Natural killer cell treated with Interleukin-12 subunit alpha and Interleukin-12 subunit beta and Interleukin-15 and Interleukin-18, amount 100 ng/mL, for 72 hours (primary cell): ENCODE measurements at regions not wholly inside any gene's neighbourhood (a gene's known extent, or its start where the extent isn't known, plus 50 kb on each side); places are given as distances from the start of the nearest gene placed in this dataset.

ENCODE experiments used
- ATAC-seq, 2 donors: fragments of 150-1000 bp; cut with Tn5 transposase in 1 of 2; sonication (Bioruptor Pico), chemical (Tn5 transposase) in 1 of 2; 2 replicates each; pipeline ENCODE4 v1.10.0; 2021
- DNase-seq: peaks from one replicate; pipeline ENCODE4 v3.0.0; 2022; ENCODE audit warnings: low spot score
- H3K27ac Mint-ChIP-seq, 2 donors: 1 replicate in 1 of 2; 2 replicates in 1 of 2; pipeline ENCODE4 v1.8.0; 2022; ENCODE audit warnings: mixed read lengths in 2 of 2, mild to moderate bottlenecking in 1 of 2, moderate library complexity in 1 of 2
- H3K27me3 Mint-ChIP-seq, 2 donors: 1 replicate in 1 of 2; 2 replicates in 1 of 2; pipeline ENCODE4 v1.8.0; 2022; ENCODE audit warnings: mixed read lengths in 2 of 2
- H3K36me3 Mint-ChIP-seq: one replicate; pipeline ENCODE4 v1.8.0; 2022; ENCODE audit warnings: mixed read lengths
- H3K4me1 Mint-ChIP-seq, 2 donors: 1 replicate in 1 of 2; 2 replicates in 1 of 2; pipeline ENCODE4 v1.8.0; 2022; ENCODE audit warnings: low read depth in 2 of 2, mixed read lengths in 2 of 2, mild to moderate bottlenecking in 1 of 2
- H3K4me3 Mint-ChIP-seq: one replicate; pipeline ENCODE4 v1.8.0; 2022; ENCODE audit warnings: mixed read lengths
- H3K9me3 Mint-ChIP-seq: 2 replicates; pipeline ENCODE4 v1.8.0; 2022; ENCODE audit warnings: mixed read lengths

DNA sequence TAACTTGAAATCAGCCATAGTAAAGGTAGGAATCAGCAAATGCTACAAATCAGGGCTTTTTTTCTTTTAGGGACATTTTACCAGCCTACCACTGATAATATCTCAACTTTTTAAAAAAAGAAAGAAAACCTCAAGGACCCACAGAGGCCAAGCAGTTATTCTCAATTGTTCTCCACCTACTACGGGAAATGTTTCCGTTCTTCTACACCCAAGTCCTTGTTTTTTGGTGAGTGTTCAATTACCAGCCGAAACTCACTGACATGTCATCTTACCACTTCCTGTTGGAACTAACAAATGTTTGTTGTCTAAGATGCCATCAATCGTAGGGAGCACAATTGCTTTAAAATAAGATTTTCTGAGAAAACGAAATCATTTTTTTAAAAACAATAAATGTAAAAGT is 50.2 kb upstream of the CDK1 start:
- Mint-ChIP-seq H3K4me1 (peaks cover 18 to 28% of the 10 kb centered on the region in 2 donors), H3K27me3 (peaks cover 0 to 16% of the 10 kb centered on the region in 2 donors), H3K4me3 (peak overlapping the region; percentile 51), H3K9me3 (no peaks in the 10 kb centered on the region), H3K36me3 (no peaks in the 10 kb centered on the region), H3K27ac (peak overlapping the region; percentile 72 to 78)
- DNase-seq (no peak), ATAC-seq (peak in 1 of 2 donors; percentile 67)

DNA sequence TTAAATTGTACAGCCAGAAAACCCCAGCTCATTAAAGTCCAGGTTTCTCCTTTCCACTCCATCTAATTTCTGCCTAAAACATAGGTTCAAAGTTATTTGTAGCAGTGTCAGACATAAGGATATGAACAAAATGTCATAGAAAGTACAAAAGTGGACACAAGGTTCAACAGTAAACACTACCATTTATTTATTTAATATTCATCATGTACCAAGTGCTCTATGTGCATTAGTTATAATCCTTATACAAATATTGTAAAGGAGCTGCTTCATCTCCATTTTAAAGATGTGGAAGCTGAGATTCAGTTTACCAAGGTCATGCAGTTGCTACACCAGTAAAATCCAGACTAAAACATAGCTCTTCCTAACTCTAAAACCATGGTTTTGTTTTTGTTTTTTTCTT is 52.0 kb upstream of the CDK1 start:
- no peak for DNase-seq
- no peaks in the 10 kb centered on the region for H3K9me3 Mint-ChIP-seq
- no peak for ATAC-seq
- H3K27ac Mint-ChIP-seq = no peak overlapping the region
- H3K4me3 Mint-ChIP-seq = no peak overlapping the region
- H3K36me3 Mint-ChIP-seq = no peaks in the 10 kb centered on the region
- H3K27me3 Mint-ChIP-seq = peaks cover 0 to 8% of the 10 kb centered on the region in 2 donors
- H3K4me1 Mint-ChIP-seq = peaks cover 4 to 14% of the 10 kb centered on the region in 2 donors

DNA sequence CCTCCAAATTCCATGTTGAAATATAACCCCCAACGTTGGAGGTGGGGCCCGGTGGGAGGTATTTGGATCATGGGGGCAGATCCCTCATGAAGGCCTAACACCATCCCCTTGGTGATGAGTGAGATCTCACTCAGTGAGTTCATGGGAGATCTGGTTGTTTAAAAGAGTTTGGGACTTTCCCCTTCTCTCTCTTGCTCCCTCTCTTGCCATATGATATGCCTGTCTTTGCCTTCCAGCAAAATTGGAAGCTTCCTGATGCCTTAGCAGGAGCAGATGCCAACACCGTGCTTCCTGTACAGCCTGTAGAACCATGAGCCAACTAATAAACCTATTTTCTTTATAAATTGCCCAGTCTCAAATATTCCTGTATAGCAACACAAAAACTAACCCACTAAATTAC is 55.7 kb upstream of the CDK1 start:
- Mint-ChIP-seq H3K36me3 (no peaks in the 10 kb centered on the region), H3K4me1 (peaks cover 0 to 6% of the 10 kb centered on the region in 2 donors), H3K4me3 (no peak overlapping the region), H3K9me3 (no peaks in the 10 kb centered on the region), H3K27me3 (peaks cover 0 to 8% of the 10 kb centered on the region in 2 donors), H3K27ac (no peak overlapping the region)
- no peak for DNase-seq
- no peak for ATAC-seq

DNA sequence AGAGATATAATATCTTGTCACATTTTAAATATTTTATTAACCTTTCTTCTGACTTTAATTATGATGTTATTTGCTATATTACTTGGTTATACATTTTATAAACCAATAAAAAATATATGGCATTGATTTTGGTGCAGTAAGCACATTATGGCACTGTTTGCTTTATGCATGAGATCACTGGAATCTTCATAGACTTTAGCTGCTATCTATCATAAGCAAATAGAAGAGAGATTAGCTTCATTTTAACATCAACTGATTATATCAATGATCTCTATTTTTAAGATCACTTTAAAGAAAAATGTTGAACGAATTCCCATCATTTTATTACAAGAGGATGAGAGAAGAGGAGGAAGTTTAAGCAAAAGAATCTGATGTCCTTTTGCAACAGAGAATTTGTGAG is 58.6 kb upstream of the CDK1 start:
- H3K36me3 Mint-ChIP-seq = no peaks in the 10 kb centered on the region
- ATAC-seq (no peak), DNase-seq (no peak)
- H3K27me3 Mint-ChIP-seq = peaks cover 0 to 3% of the 10 kb centered on the region in 2 donors
- no peak overlapping the region for H3K4me3 Mint-ChIP-seq
- no peaks in the 10 kb centered on the region for H3K9me3 Mint-ChIP-seq
- no peak overlapping the region for H3K27ac Mint-ChIP-seq
- H3K4me1 Mint-ChIP-seq = peaks cover under 1 to 11% of the 10 kb centered on the region in 2 donors

DNA sequence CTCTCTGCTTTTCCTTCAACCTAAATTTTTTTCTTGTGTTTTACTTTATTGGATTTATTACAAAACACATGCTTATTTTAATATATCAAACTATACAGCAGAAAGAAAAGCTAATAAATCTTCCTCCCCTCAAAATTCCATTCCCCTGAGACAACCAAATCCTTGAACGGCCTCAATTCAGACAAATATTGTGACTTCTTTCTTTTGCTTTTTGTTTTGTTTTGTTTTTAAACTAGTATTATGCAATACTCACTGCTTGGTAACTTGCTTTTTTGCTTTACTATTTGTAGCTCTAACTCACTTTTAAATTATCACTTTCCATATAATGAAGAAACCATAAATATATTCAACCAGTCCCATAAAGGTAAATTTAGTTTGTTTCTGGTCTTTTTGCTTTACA is 59.4 kb upstream of the CDK1 start:
- Mint-ChIP-seq H3K9me3 (no peaks in the 10 kb centered on the region), H3K27ac (peak overlapping the region in 1 of 2 donors; percentile 5), H3K36me3 (no peaks in the 10 kb centered on the region), H3K4me1 (peaks cover 6 to 19% of the 10 kb centered on the region in 2 donors), H3K4me3 (no peak overlapping the region), H3K27me3 (no peaks in the 10 kb centered on the region)
- no peak for DNase-seq
- ATAC-seq = no peak

DNA sequence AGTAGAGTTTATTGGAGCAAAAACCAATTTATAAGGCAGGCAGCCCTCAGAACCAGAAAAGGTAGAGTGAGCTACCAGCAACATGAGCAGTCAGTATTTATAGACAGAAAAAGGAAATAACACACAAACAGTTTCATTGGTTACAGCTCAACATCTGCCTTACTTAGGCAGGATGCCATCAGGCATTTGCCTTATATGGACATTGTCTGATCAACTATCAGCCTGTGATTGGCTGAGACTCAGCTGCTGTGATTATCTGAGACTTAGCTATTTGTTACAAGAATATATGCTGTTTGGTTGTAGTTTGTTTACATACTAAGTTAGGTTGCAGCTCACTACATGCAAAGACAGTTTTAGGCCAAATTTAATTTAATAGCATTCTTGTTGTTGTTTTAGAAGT is 60.4 kb upstream of the CDK1 start:
- ATAC-seq (no peak), DNase-seq (no peak)
- H3K9me3 Mint-ChIP-seq = no peaks in the 10 kb centered on the region
- H3K4me3 Mint-ChIP-seq = no peak overlapping the region
- no peak overlapping the region for H3K27ac Mint-ChIP-seq
- H3K27me3 Mint-ChIP-seq = peaks cover 0 to 8% of the 10 kb centered on the region in 2 donors
- H3K4me1 Mint-ChIP-seq = peaks cover 6 to 29% of the 10 kb centered on the region in 2 donors
- H3K36me3 Mint-ChIP-seq = no peaks in the 10 kb centered on the region

DNA sequence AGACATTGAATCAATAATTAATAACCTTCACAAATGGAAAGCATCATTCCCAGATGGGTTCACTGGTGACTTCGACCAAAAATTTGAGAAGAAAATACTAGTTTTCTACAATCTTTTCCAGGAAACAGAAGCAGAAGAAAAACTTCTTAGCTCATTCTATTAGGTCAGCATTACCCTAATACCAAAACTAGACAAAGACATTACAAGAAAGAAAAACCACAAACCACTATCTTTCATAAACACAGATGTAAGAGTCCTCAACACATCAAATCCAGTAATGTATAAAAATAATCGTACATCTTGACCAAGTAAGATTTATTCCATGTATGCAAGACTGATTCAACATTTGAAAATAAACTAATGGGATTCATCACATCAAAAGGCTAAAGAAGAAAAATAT is 64.0 kb upstream of the CDK1 start:
- H3K4me3 Mint-ChIP-seq = peak overlapping the region; percentile 68
- peak overlapping the region; percentile 69 to 76 for H3K27ac Mint-ChIP-seq
- DNase-seq = no peak
- no peak for ATAC-seq
- H3K27me3 Mint-ChIP-seq = peaks cover 0 to 8% of the 10 kb centered on the region in 2 donors
- H3K9me3 Mint-ChIP-seq = no peaks in the 10 kb centered on the region
- peaks cover 6 to 32% of the 10 kb centered on the region in 2 donors for H3K4me1 Mint-ChIP-seq
- H3K36me3 Mint-ChIP-seq = no peaks in the 10 kb centered on the region

DNA sequence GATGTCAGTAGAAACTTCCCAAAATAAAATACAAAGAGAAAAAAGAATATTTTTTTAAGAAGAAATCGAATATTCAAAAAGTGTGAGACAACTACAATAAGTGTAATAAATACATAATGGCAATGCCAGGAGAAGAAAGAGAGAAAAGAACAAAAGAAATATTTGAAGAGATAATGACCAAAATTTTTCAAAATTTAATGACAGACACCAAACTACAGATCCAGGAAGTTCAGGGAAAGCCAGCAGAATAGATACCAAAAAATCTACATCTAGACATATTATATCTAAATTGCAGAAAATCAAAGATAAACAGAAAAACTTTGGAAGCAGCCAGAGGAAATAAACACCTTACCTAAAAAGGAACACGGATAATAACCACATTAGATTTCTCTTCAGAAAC is 66.8 kb upstream of the CDK1 start:
- ATAC-seq (no peak), DNase-seq (no peak)
- Mint-ChIP-seq H3K27me3 (peaks cover 0 to 8% of the 10 kb centered on the region in 2 donors), H3K36me3 (no peaks in the 10 kb centered on the region), H3K4me1 (peaks cover 12 to 37% of the 10 kb centered on the region in 2 donors), H3K27ac (no peak overlapping the region), H3K9me3 (peaks cover 2% of the 10 kb centered on the region), H3K4me3 (no peak overlapping the region)

DNA sequence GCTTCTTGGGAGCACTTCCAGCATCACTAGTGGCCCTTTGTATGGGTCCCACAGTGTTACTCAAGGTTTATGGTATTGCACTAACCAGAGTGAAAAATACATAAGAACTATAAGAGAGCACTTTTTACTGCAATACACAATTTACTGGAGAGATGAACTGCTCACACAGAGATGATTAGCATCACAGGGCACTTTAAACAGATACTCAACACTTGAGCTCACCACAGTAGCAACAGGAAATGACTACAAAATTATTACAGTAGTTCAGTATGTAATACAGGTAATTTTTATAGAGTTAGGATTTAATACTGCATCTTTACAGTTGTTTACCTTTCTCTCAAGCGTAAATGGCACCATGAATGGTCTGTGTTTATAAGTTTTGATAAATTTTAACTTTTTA is 68.2 kb upstream of the CDK1 start:
- Mint-ChIP-seq H3K9me3 (peaks cover 3% of the 10 kb centered on the region), H3K27me3 (peaks cover 0 to 8% of the 10 kb centered on the region in 2 donors), H3K27ac (no peak overlapping the region), H3K36me3 (no peaks in the 10 kb centered on the region), H3K4me3 (no peak overlapping the region), H3K4me1 (peaks cover 12 to 32% of the 10 kb centered on the region in 2 donors)
- DNase-seq (no peak), ATAC-seq (no peak)

DNA sequence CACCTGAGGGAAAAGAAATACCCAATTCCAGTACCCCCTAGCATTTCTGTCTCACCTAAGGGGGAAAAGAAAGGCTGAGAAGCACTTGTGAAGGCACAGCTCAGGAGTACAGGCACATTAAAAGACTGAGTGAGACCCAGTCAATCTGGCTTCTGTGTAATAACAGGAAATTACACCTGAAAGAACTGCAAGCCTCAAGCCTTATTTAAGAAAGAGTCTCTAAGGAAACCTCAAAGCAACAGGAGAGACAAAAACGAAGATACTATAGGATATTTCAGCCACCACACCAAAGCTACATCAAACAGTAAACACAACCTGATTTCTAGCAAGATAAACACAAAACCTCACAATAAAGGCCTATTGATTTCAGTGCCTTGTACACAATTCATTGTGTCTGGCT is 69.6 kb upstream of the CDK1 start:
- H3K36me3 Mint-ChIP-seq = no peaks in the 10 kb centered on the region
- H3K27ac Mint-ChIP-seq = no peak overlapping the region
- peak in 1 of 2 donors; percentile 54 for ATAC-seq
- DNase-seq = no peak
- peaks cover 3% of the 10 kb centered on the region for H3K9me3 Mint-ChIP-seq
- H3K27me3 Mint-ChIP-seq = peaks cover 0 to 8% of the 10 kb centered on the region in 2 donors
- no peak overlapping the region for H3K4me3 Mint-ChIP-seq
- peaks cover 6 to 21% of the 10 kb centered on the region in 2 donors for H3K4me1 Mint-ChIP-seq

DNA sequence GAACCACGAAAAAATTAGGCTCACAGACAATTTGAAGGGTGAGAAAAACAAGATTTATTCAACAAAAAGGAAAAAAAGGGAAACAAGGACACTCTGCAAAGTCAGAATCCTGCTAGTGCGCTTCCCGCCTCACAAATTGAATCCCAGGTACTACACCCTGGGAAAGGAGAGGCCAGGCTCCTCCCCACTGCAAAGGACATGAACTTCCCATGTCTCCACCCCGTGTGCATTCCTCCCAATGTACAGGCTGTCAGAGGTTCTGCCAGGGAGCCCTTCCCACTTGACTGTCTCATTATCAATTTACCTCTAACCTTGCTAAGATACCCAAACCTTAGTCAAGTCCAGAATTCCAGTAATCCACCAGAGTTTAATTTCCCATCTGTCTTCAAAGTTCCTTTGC is 70.4 kb upstream of the CDK1 start:
- no peak for DNase-seq
- no peak overlapping the region for H3K27ac Mint-ChIP-seq
- no peaks in the 10 kb centered on the region for H3K36me3 Mint-ChIP-seq
- ATAC-seq = no peak
- no peak overlapping the region for H3K4me3 Mint-ChIP-seq
- no peaks in the 10 kb centered on the region for H3K27me3 Mint-ChIP-seq
- H3K9me3 Mint-ChIP-seq = peaks cover 3% of the 10 kb centered on the region
- H3K4me1 Mint-ChIP-seq = peaks cover 6 to 13% of the 10 kb centered on the region in 2 donors

DNA sequence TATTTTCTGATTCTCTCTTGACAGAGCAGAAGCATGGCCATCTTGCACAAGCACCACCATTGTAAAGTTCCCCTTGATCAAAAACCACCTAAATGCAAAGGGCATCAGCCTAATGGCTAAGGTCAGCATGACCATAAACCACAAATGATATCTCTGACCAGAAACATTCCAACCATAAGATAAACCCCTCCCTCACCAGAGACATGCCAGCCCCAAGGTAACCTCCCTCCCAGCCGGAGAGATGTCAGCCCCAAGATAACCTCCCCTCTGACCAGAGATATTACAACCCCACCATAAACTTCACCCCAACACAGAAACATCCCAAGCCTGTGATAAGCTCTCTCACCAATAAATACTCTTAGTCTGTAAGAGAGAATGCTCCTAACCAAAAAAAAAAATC is 72.1 kb upstream of the CDK1 start:
- peaks cover 6 to 10% of the 10 kb centered on the region in 2 donors for H3K4me1 Mint-ChIP-seq
- no peaks in the 10 kb centered on the region for H3K27me3 Mint-ChIP-seq

DNA sequence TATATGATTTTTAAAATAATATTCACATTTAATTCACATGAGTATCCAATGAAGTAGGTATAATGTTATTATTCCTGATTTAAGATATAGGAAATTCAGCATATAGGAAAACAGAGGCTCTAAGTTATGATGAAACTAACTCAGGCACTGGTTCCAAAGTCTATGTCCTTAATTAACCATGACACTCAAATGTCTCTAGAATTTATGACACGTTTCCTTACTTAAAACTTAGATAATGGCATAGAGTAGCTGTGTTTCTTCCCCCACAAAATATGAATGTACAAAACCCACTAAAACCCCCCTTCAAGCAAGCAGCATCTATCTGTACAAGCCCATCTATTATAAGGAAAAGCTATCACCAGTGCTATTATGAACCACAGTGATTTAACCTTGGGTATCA is 72.9 kb upstream of the CDK1 start:
- H3K36me3 Mint-ChIP-seq = no peaks in the 10 kb centered on the region
- H3K27me3 Mint-ChIP-seq = no peaks in the 10 kb centered on the region
- H3K9me3 Mint-ChIP-seq = peaks cover 3% of the 10 kb centered on the region
- no peak for DNase-seq
- H3K27ac Mint-ChIP-seq = no peak overlapping the region
- ATAC-seq = no peak
- H3K4me3 Mint-ChIP-seq = no peak overlapping the region
- H3K4me1 Mint-ChIP-seq = peaks cover 6 to 10% of the 10 kb centered on the region in 2 donors

More for the DNA sequence above, 72.1 kb upstream of the CDK1 start:
- Mint-ChIP-seq H3K9me3 (peaks cover 3% of the 10 kb centered on the region), H3K4me3 (no peak overlapping the region), H3K36me3 (no peaks in the 10 kb centered on the region), H3K27ac (no peak overlapping the region)
- ATAC-seq (no peak), DNase-seq (no peak)

DNA sequence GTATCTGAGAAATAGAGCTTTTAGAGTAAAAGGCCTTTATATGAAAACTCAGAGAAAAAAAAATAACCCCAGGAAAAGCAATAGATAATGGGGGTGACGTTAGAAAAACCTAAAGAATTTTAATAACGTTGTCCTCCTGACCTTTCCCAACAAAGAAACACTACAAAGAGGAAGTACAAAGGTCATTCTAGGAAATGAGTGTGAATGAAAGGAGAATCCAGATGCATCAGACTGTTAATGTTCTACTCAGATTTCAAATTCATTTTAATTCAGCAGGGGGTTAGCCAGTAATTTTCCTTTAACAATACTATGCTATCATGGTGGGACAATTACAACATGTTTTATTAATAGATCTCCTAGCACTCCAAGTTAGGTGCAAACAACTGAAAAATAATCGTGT is 73.8 kb upstream of the CDK1 start:
- H3K27me3 Mint-ChIP-seq = no peaks in the 10 kb centered on the region
- peaks cover 3% of the 10 kb centered on the region for H3K9me3 Mint-ChIP-seq
- ATAC-seq = no peak
- no peak for DNase-seq
- no peaks in the 10 kb centered on the region for H3K36me3 Mint-ChIP-seq
- H3K4me3 Mint-ChIP-seq = no peak overlapping the region
- H3K27ac Mint-ChIP-seq = no peak overlapping the region
- peaks cover 6 to 10% of the 10 kb centered on the region in 2 donors for H3K4me1 Mint-ChIP-seq
